EH (cell line): ENCODE measurements at regions not wholly inside any gene's neighbourhood (a gene's known extent, or its start where the extent isn't known, plus 50 kb on each side); places are given as distances from the start of the nearest gene placed in this dataset.
A peak's percentile ranks its signal among the peaks of the same experiment; 100 is the strongest.

Source experiments
- DNase-seq: peaks from one replicate; pipeline ENCODE4 v3.0.0-alpha.2; 2015; ENCODE audit warnings: low read depth

DNA sequence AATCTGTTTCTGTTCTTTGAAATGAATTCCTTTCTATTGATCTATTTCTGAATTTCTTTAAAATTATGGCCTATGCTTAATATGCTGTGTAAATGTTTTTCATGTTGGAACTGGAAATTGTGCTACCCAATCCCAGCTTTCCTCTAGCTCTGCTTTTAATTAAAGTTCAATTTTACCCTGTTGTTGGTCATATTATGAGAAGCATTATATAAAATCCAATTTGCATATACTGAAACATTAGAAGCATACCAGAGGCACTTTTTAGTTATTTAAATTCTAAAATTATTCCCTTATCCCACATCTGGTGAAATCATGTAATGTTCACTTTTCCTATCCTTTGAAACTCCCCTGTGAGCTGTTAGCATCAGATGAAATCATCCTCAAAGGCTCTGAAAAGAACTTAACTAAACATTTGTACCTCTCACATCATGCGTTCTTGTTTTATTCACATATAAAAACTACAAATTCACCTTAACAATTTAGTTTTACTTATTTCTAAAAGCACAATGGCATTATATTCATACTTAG lies 160.6 kb upstream of the COL21A1 start:
- DNase-seq: no peak

DNA sequence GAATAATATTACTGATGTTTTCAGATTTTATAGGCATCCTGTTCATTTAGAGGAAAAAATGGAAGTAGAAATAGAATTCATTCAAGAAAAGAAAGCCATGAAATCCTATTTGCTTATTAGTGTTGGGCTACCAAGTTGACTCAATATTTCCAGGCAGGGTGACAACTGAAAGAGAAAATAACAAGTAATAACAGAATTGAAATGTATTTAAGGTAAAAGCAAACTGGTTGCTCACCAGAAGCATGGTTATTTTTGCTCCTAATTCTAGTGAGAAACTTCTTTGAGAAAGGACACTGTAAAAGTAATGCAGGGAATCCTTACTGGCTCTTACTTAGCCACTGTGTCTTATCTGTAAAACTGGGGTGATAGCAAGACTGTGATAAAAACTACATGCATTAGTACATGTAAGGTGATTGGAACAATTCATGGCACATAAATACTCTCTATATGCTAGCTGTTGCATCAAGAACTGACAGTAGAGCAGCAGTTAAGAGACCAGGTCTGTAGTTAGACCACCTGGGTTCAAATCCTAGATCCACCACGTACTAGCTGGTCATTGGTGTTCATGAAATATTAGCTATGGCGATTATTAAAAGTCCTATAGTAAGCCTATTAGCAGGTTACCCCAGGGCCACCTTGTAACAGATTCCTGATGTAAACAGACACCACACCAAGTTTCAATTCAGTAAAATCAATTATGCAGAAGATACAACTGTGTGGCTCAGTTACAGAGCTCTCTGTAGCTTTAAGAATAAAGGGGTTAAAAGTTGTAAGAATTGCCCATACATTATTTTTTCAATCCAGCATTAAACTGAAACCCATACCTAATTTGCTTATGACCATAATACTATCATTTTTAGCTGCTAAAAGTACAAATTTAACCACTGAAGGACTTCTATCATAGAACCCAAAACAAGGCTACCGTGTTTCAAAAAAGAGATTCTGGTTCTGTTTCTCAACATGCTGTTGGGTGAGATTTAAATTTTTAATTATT lies 159.2 kb upstream of the COL21A1 start:
- no peak for DNase-seq

DNA sequence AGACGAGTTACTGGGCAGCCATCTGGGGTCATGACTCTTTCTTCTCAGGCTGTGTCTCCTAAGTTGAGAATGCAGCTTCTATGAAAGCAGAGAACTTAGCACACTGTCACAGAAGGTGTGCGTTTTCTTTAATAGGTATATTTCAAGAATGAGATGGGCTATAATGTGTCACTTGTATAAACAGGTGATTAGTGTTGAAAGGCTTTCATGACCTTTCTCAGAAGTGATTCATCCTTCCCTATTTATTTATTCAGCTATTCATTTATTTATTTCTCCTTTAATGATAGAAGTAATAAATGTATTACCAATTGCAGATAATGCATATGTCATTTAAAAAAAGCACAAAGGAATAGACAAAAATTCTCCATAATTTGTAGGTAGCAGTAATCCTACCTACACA lies 157.2 kb upstream of the COL21A1 start:
- no peak for DNase-seq

DNA sequence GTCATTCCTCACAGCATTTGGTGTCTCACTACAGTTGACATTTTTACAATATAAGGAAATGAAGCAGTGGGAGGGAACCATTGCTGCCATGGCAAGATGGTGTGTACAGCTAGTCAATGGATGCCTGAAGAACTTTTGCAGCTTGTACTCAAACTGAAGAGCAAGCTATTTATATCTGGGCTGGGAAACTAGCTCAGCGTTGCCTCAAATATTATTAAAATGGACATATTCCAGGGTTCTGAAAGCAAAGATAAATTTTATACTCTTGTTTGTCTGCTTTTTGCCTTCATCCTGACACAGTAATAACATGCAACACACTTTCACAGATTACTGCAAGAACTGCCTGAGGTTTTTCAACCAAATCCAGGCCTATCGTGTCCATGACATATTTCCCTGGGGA lies 156.4 kb upstream of the COL21A1 start:
- no peak for DNase-seq

DNA sequence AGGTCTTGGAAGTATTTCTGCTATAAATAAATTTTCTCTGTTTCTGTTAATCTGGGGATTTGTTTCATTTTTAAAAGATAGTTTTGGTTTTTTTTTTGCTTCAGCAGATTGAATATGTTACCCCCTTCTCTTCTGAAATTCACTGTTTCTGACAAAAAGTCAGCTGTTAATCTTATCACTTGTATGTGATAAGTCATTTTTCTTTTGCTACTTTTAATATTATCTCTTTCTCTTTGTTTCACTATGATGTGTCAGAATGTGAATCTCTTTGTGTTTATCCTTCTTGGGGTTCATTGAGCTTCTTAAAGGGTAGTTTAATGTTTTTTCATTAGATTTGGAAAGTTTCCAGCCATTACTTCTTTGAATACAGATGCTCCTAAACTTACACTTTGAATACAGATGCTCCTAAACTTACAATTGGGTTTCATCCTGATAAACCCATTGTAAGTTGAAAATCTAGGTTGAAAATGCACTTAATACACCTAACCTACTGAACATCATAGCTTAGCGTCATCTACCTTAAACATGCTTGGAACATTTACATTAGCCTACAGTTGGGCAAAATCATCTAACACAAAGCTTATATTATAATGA lies 154.2 kb upstream of the COL21A1 start:
- no peak for DNase-seq

DNA sequence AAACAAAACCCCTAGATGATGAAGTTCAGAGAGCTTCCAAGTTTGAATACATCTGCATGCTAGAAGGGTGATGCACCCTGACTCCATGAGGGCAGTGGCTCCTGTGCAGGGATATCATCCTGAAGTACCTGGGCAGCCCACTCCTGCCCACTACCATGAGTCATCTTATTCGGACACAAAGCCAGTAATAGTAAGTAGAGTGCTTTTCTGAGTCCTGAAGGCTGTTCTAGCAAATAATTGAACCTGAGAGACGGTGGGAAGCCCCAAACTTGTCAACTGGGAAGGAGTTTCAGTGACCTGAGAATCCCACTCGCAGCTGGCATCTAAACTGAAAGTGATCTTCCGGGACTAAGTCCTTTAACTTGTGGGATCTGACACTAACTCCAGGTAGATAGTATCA lies 152.9 kb upstream of the COL21A1 start:
- no peak for DNase-seq

DNA sequence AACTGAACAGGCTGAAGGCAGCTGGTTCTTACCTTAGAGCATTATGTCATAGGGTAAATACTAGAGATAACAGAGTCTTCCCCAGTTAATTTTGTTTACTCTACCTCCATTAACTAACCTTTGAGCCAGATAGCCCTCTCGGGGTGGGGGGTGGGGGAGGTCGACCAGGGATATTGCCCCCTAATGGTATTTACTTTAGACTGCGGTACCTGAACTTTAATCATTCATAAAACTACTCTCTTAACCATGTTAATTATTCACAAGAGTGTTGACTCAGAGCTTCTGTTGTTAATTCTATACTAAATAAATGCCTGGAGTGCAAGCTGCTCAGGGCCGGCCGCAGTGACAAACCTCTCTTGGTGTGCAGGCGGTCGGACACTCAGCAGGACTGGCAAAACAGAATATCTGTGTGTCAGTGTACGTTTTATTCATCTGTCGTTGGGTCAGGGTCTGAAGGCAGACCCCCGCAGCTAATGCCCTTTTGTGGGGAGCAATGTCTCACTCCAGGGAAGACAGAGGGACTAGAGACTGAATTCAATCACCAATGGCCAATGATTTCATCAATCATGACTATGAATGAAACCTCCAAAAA lies 152.4 kb upstream of the COL21A1 start:
- no peak for DNase-seq

DNA sequence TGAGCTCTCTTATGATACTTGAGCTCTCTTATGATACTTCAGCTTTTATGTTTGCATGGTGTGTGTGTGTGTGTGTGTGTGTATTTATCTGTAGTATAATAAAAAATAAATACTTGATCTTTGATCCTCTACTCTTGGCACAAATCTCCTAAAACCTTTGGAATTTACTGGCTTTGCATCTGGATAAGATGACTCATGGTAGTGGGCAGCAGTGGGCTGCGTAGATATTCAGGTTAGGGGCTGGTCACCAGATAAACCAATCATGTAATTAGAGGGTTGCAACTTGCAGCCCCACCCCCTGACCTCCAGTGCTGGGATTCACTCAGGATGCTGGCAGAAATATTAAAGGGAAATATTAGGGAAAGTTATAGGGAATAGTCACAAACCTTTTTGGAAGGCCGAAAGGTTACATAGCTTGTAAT lies 151.9 kb upstream of the COL21A1 start:
- DNase-seq: no peak

DNA sequence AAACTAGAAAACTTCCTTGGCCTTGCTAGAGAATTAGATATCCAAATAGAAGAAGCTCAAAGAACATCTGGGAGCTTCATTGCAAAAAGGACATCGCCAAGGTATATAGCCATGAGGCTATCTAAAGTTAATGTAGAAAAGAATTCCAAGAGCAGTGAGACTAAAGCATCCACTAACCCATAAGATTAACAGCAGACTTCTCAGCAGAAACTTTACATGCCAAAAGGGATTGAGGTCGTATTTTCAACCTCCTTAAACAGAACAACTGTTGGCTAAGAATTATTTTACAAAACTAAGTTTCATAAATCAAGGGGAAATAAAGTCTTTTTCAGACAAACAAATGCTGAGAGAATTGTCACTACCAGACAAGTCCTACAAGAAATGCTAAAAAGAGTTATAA lies 149.1 kb upstream of the COL21A1 start:
- no peak for DNase-seq

GRCh38 chr6:56393615-56394612 lies 146.5 kb upstream of the COL21A1 start:
- no peak for DNase-seq

DNA sequence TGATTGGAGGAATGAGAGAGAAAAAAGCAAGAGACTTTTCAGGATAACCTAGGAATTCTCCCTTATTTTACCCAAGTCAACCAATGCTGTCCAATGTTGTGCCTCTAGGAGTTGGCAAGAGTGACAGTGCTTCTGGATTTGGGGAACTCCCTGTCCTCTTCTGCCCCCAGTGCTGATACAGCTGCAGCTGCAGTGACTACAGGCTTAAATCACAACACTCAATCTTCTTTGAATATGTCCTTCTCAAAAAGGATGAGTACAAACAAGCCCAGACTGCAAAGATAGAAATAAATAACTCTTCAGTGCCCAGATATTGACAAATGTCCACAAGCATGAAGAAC lies 141.0 kb upstream of the COL21A1 start:
- no peak for DNase-seq

- no peak for DNase-seq
These were observed 140.4 kb upstream of the COL21A1 start for GRCh38 chr6:56387621-56388414.

DNA sequence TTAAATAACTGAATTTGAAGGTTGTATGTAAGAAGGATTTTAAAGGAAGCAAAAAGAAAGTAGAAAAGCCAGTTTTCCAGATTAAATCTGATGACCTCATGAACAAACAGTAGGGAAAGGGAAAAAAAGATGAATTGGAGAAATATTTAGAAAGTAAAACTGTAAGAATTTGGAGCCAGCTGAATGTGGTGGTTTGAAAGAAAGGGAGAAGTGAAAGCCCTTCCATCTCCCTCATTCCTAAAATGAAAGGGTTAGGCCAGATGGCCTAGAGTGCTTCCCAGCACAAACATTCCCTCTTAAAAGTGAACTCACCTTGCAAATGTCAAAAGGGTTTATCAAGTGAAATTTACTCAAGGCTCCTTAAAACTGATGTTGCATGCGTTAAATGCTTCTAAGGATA lies 139.3 kb upstream of the COL21A1 start:
- DNase-seq: no peak

- no peak for DNase-seq
These were observed 138.7 kb upstream of the COL21A1 start for GRCh38 chr6:56385981-56386593.

- DNase-seq: no peak
These were observed 135.8 kb upstream of the COL21A1 start for GRCh38 chr6:56383160-56383559.

- no peak for DNase-seq
These were observed 135.1 kb upstream of the COL21A1 start for GRCh38 chr6:56382416-56382940.

GRCh38 chr6:56381801-56382251 lies 134.4 kb upstream of the COL21A1 start:
- DNase-seq: peak; percentile 55

DNA sequence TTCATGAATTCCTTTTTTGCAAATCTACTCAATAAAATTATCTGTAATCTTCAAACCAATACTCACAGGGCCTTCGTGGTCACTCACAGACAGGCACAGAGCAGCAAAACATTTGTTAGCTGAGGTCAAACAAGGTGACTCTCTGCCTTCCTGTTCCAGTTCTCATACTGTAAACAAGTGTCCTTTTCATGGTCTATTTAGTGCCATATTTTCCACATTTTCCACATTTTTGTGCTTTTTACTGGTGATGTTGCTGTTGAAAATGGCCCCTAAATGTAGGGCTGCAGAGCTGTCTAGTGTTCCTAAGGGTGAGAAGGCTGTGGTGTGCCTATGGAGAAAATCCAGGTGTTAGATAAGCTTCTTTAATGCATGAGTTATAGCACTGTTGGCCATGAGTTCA lies 133.1 kb upstream of the COL21A1 start:
- peak; percentile 27 for DNase-seq

- peak; percentile 20 for DNase-seq
These were observed 131.7 kb upstream of the COL21A1 start for GRCh38 chr6:56378966-56379585.

GRCh38 chr6:56378507-56378906 lies 131.1 kb upstream of the COL21A1 start:
- no peak for DNase-seq
